DOHH2 (cell line): ENCODE measurements at regions not wholly inside any gene's neighbourhood (a gene's known extent, or its start where the extent isn't known, plus 50 kb on each side); places are given as distances from the start of the nearest gene placed in this dataset.

Experiments
- H3F3A ChIP-seq: fragments of 200-600 bp; sonication (generic), shearing (Covaris generic); 2 replicates; pipeline ENCODE4 v1.6.0; 2016; ENCODE audit warnings: antibody characterized with exemption, mild to moderate bottlenecking; ENCODE audit not compliant: control insufficient read depth, insufficient read depth
- H3K27ac ChIP-seq: fragments of 200-600 bp; sonication (generic); 2 replicates; pipeline ENCODE4 v1.5.1; 2014; ENCODE audit warnings: low read depth, mild to moderate bottlenecking, low read length, moderate library complexity
- H3K27me3 ChIP-seq: fragments of 200-600 bp; sonication (generic); 2 replicates; pipeline ENCODE4 v1.6.1; 2014; ENCODE audit warnings: mild to moderate bottlenecking, low read length, mixed read lengths; ENCODE audit not compliant: control insufficient read depth
- H3K36me3 ChIP-seq: fragments of 200-600 bp; sonication (generic); 2 replicates; pipeline ENCODE4 v1.6.1; 2014; ENCODE audit warnings: mild to moderate bottlenecking, low read length, moderate library complexity, mixed read lengths; ENCODE audit not compliant: control insufficient read depth
- H3K4me1 ChIP-seq: fragments of 200-600 bp; sonication (generic); 2 replicates; pipeline ENCODE4 v1.6.1; 2014; ENCODE audit warnings: mild to moderate bottlenecking, low read length, mixed read lengths; ENCODE audit not compliant: control insufficient read depth
- H3K4me2 ChIP-seq: fragments of 200-600 bp; sonication (generic); 2 replicates; pipeline ENCODE4 v1.6.0; 2014; ENCODE audit warnings: mild to moderate bottlenecking, low read length, moderate library complexity
- H3K4me3 ChIP-seq: fragments of 200-600 bp; sonication (generic); 2 replicates; pipeline ENCODE4 v1.5.1; 2014; ENCODE audit warnings: mild to moderate bottlenecking, low read length, mixed read lengths
- H3K79me2 ChIP-seq: fragments of 200-600 bp; sonication (generic); 2 replicates; pipeline ENCODE4 v1.6.1; 2014; ENCODE audit warnings: mild to moderate bottlenecking, low read length, mixed read lengths; ENCODE audit not compliant: control insufficient read depth
- H3K9me2 ChIP-seq: fragments of 200-600 bp; sonication (generic); replicated peaks from 2 replicates; pipeline ENCODE4 v1.6.1; 2014; ENCODE audit warnings: mild to moderate bottlenecking, low read length, mixed read lengths; ENCODE audit not compliant: control insufficient read depth
- H3K9me3 ChIP-seq: fragments of 200-600 bp; sonication (generic); 2 replicates; pipeline ENCODE4 v1.6.1; 2014; ENCODE audit warnings: antibody characterized with exemption, low read length, mixed read lengths; ENCODE audit not compliant: control insufficient read depth, insufficient read depth
- H4K20me1 ChIP-seq: fragments of 200-600 bp; sonication (generic); 2 replicates; pipeline ENCODE4 v1.6.0; 2014; ENCODE audit warnings: low read depth, mild to moderate bottlenecking, antibody characterized with exemption, low read length, moderate library complexity; ENCODE audit not compliant: control insufficient read depth, insufficient read depth
- EZH2phosphoT487 ChIP-seq: fragments of 200-600 bp; sonication (generic); IDR thresholded peaks from 2 replicates; pipeline ENCODE4 v1.6.1; 2017; ENCODE audit warnings: borderline replicate concordance, mild to moderate bottlenecking, antibody characterized with exemption, low read length, moderate library complexity, mixed read lengths
- TF ChIP-seq, protein P1 (sequence below): fragments of 200-600 bp; sonication (generic); IDR thresholded peaks from one replicate; pipeline ENCODE4 v1.5.1; 2014; ENCODE audit warnings: antibody characterized with exemption, mild to moderate bottlenecking, low read depth, low read length; ENCODE audit not compliant: poor library complexity, severe bottlenecking

- H3K4me1 ChIP-seq: no peaks in the 10 kb centered on the region
- H3K9me2 ChIP-seq: no peaks in the 10 kb centered on the region
- no peaks in the 10 kb centered on the region for H3K9me3 ChIP-seq
- no peak overlapping the region for H3K4me3 ChIP-seq
- TF ChIP-seq, protein P1, sequence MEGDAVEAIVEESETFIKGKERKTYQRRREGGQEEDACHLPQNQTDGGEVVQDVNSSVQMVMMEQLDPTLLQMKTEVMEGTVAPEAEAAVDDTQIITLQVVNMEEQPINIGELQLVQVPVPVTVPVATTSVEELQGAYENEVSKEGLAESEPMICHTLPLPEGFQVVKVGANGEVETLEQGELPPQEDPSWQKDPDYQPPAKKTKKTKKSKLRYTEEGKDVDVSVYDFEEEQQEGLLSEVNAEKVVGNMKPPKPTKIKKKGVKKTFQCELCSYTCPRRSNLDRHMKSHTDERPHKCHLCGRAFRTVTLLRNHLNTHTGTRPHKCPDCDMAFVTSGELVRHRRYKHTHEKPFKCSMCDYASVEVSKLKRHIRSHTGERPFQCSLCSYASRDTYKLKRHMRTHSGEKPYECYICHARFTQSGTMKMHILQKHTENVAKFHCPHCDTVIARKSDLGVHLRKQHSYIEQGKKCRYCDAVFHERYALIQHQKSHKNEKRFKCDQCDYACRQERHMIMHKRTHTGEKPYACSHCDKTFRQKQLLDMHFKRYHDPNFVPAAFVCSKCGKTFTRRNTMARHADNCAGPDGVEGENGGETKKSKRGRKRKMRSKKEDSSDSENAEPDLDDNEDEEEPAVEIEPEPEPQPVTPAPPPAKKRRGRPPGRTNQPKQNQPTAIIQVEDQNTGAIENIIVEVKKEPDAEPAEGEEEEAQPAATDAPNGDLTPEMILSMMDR: no peak
- no peak for TF ChIP-seq EZH2phosphoT487
- H4K20me1 ChIP-seq: no peaks in the 10 kb centered on the region
- no peaks in the 10 kb centered on the region for H3K79me2 ChIP-seq
- no peaks in the 10 kb centered on the region for H3F3A ChIP-seq
- no peak overlapping the region for H3K27ac ChIP-seq
- H3K4me2 ChIP-seq: no peak overlapping the region
- H3K36me3 ChIP-seq: no peaks in the 10 kb centered on the region
- no peaks in the 10 kb centered on the region for H3K27me3 ChIP-seq
Measured at GRCh38 chr4:85358831-85359230, 116.1 kb upstream of the ARHGAP24 start.

DNA sequence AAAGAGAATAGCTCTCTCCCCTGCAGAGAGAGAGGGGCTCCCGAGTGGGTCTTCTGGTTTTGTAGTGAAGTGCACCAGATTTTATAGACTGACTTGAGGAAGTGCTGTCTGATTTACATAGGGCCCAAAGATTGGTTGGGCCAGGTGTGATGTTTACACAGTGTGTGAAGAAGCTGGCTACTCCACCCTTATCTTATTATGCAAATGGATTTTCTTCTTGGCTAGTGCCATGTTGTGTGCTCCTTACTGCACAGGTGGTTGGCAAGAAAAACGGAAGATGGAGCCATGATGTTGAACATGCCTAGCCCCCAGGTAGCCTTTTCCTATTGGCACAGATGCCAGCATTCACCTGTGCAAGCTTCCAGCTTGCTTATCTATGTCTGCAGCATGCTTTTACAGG, 112.4 kb upstream of the ARHGAP24 start:
- Histone ChIP-seq H3K4me2 (no peak overlapping the region), H3K27ac (no peak overlapping the region), H3K4me3 (no peak overlapping the region), H3K27me3 (no peaks in the 10 kb centered on the region), H3K9me3 (no peaks in the 10 kb centered on the region), H3K79me2 (no peaks in the 10 kb centered on the region), H4K20me1 (no peaks in the 10 kb centered on the region), H3K9me2 (no peaks in the 10 kb centered on the region), H3K4me1 (no peaks in the 10 kb centered on the region), H3K36me3 (no peaks in the 10 kb centered on the region), H3F3A (no peaks in the 10 kb centered on the region)
- no peak for TF ChIP-seq EZH2phosphoT487

DNA sequence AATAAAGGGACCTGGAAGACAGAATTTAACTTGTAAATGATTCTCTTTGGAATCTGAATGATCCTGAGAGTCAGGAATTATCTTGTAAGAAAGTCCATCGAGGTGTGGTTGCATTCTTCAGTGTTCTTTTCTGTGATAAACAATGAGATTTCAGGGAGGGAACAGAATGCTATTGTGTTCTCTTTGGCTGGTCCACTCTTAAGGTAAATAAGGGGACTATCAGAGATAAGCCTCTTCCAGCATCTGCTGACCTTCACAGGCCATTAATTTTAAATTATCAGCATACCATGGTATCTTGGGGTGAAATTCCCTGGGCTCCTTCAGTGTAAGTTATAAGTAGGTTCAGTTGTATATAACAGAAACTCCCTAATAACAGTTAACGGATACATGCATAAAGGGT, 107.1 kb upstream of the ARHGAP24 start:
- Histone ChIP-seq H3K4me2 (no peak overlapping the region), H3K9me3 (no peaks in the 10 kb centered on the region), H3K27me3 (no peaks in the 10 kb centered on the region), H4K20me1 (no peaks in the 10 kb centered on the region), H3K4me1 (peaks cover 7% of the 10 kb centered on the region), H3K4me3 (no peak overlapping the region), H3K79me2 (no peaks in the 10 kb centered on the region), H3K9me2 (no peaks in the 10 kb centered on the region), H3K36me3 (no peaks in the 10 kb centered on the region), H3F3A (no peaks in the 10 kb centered on the region), H3K27ac (no peak overlapping the region)
- TF ChIP-seq, protein P1: no peak
- no peak for TF ChIP-seq EZH2phosphoT487

DNA sequence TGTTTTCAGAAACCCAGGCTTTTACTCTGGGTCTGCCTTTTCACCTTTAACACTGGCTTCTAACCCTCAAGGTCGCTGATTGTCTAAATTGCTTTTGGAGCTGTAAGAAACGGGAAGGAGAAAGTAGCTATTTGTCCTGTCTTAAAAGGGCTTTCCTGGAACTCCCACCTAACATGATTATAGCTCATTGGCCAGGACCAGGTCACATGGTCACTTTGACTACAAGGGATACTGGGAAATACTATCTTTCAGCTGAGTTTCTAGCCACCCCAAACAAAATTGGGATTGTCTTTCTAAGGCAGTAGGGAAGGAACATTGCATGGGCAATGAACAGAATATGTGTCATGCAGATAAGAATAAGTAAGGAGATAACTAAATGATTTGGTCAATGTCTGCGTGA, 106.7 kb upstream of the ARHGAP24 start:
- Histone ChIP-seq H3K4me2 (no peak overlapping the region), H3K27me3 (no peaks in the 10 kb centered on the region), H3K4me1 (peaks cover 7% of the 10 kb centered on the region), H3K36me3 (no peaks in the 10 kb centered on the region), H3F3A (no peaks in the 10 kb centered on the region), H3K79me2 (no peaks in the 10 kb centered on the region), H4K20me1 (no peaks in the 10 kb centered on the region), H3K9me2 (no peaks in the 10 kb centered on the region), H3K27ac (no peak overlapping the region), H3K9me3 (no peaks in the 10 kb centered on the region), H3K4me3 (no peak overlapping the region)
- TF ChIP-seq, protein P1: no peak
- TF ChIP-seq EZH2phosphoT487: no peak
